HFFc6 (cell line): ENCODE measurements at regions not wholly inside any gene's neighbourhood (a gene's known extent, or its start where the extent isn't known, plus 50 kb on each side); places are given as distances from the start of the nearest gene placed in this dataset.

Experiments used
- DNase-seq: peaks from one replicate; pipeline ENCODE4 v3.0.0-alpha.2; 2018
- H3K27ac Mint-ChIP-seq: 2 replicates; pipeline ENCODE4 v1.8.0; 2020; ENCODE audit warnings: mild to moderate bottlenecking, mixed read lengths
- H3K27me3 Mint-ChIP-seq: 2 replicates; pipeline ENCODE4 v1.8.0; 2021; ENCODE audit warnings: mild to moderate bottlenecking, moderate library complexity, mixed read lengths; ENCODE audit not compliant: insufficient read depth
- H3K36me3 Mint-ChIP-seq: 2 replicates; pipeline ENCODE4 v1.8.0; 2021; ENCODE audit warnings: low read depth, mixed read lengths
- H3K4me1 Mint-ChIP-seq: 2 replicates; pipeline ENCODE4 v1.8.0; 2020; ENCODE audit warnings: low read depth, mixed read lengths
- H3K4me3 Mint-ChIP-seq: 2 replicates; pipeline ENCODE4 v1.8.0; 2020; ENCODE audit warnings: mild to moderate bottlenecking, moderate library complexity, mixed read lengths
- H3K9me3 Mint-ChIP-seq: 2 replicates; pipeline ENCODE4 v1.8.0; 2020; ENCODE audit warnings: mild to moderate bottlenecking, mixed read lengths
- TF ChIP-seq, protein P1 (sequence below): fragments of 200-600 bp; sonication (generic); IDR thresholded peaks from 2 replicates; pipeline ENCODE4 v1.5.0; 2021; ENCODE audit warnings: antibody characterized with exemption, mild to moderate bottlenecking

GRCh38 chr9:95749493-95749892 lies 126.0 kb upstream of the ERCC6L2 start:
- TF ChIP-seq, protein P1, sequence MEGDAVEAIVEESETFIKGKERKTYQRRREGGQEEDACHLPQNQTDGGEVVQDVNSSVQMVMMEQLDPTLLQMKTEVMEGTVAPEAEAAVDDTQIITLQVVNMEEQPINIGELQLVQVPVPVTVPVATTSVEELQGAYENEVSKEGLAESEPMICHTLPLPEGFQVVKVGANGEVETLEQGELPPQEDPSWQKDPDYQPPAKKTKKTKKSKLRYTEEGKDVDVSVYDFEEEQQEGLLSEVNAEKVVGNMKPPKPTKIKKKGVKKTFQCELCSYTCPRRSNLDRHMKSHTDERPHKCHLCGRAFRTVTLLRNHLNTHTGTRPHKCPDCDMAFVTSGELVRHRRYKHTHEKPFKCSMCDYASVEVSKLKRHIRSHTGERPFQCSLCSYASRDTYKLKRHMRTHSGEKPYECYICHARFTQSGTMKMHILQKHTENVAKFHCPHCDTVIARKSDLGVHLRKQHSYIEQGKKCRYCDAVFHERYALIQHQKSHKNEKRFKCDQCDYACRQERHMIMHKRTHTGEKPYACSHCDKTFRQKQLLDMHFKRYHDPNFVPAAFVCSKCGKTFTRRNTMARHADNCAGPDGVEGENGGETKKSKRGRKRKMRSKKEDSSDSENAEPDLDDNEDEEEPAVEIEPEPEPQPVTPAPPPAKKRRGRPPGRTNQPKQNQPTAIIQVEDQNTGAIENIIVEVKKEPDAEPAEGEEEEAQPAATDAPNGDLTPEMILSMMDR = no peak
- Mint-ChIP-seq H3K9me3 (no peaks in the 10 kb centered on the region), H3K4me3 (no peak overlapping the region), H3K4me1 (no peaks in the 10 kb centered on the region), H3K36me3 (no peaks in the 10 kb centered on the region), H3K27me3 (peaks cover 10% of the 10 kb centered on the region), H3K27ac (no peak overlapping the region)
- no peak for DNase-seq

GRCh38 chr9:95746408-95747180 lies 128.9 kb upstream of the ERCC6L2 start:
- Mint-ChIP-seq H3K9me3 (no peaks in the 10 kb centered on the region), H3K4me3 (no peak overlapping the region), H3K27ac (no peak overlapping the region), H3K36me3 (no peaks in the 10 kb centered on the region), H3K4me1 (peaks cover 6% of the 10 kb centered on the region), H3K27me3 (peaks cover 15% of the 10 kb centered on the region)
- TF ChIP-seq, protein P1 = no peak
- no peak for DNase-seq

- Mint-ChIP-seq H3K27ac (no peak overlapping the region), H3K27me3 (peaks cover 26% of the 10 kb centered on the region), H3K4me3 (no peak overlapping the region), H3K4me1 (peaks cover 6% of the 10 kb centered on the region), H3K36me3 (no peaks in the 10 kb centered on the region), H3K9me3 (no peaks in the 10 kb centered on the region; the same call in 1 of the 2 replicates)
- no peak for DNase-seq
- TF ChIP-seq, protein P1 = no peak
Observed at GRCh38 chr9:95742821-95743220, 132.7 kb upstream of the ERCC6L2 start.

GRCh38 chr9:95741631-95742030 lies 133.9 kb upstream of the ERCC6L2 start:
- Mint-ChIP-seq H3K27ac (no peak overlapping the region), H3K27me3 (peaks cover 19% of the 10 kb centered on the region), H3K9me3 (no peaks in the 10 kb centered on the region; the same call in 1 of the 2 replicates), H3K4me3 (no peak overlapping the region), H3K36me3 (no peaks in the 10 kb centered on the region), H3K4me1 (peaks cover 6% of the 10 kb centered on the region)
- TF ChIP-seq, protein P1 = no peak
- no peak for DNase-seq

- Mint-ChIP-seq H3K4me3 (no peak overlapping the region; the same call in 1 of the 2 replicates), H3K4me1 (peaks cover 6% of the 10 kb centered on the region), H3K27ac (no peak overlapping the region), H3K9me3 (no peaks in the 10 kb centered on the region; the same call in 1 of the 2 replicates), H3K27me3 (peaks cover 21% of the 10 kb centered on the region), H3K36me3 (no peaks in the 10 kb centered on the region)
- DNase-seq = no peak
- TF ChIP-seq, protein P1 = no peak
Observed at GRCh38 chr9:95740217-95741004, 135.1 kb upstream of the ERCC6L2 start.
